IPS DF 4.7 (cell line): ENCODE measurements at regions not wholly inside any gene's neighbourhood (a gene's known extent, or its start where the extent isn't known, plus 50 kb on each side); places are given as distances from the start of the nearest gene placed in this dataset.
"Not testable (repeated sequence)": the region's sequence is repeated elsewhere in the genome, so short reads cannot be mapped to it uniquely, and the experiment has no call there.

Source experiments
- DNase-seq: peaks from one replicate; pipeline ENCODE4 v3.0.0-alpha.2; 2013; ENCODE audit warnings: low spot score; ENCODE audit errors: extremely low read depth

DNA sequence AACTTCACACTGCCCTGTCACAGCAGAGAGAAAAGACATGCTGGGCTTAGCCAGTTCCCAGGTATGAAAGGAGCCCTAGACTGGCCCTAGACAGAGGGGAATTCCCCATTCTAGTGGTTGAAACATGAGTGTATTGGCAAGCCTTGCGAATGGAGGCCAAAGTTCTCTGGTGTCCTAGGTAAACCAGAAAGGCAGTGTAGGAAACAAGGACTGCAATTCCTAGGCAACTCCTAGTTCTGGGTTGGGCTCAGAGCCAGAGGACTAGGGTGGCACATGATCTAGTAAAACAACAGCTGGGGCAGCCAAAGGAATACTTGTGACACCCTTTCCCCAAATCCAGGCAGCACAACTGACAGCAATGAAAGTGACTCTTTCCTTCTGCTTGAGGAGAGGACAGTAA lies 265.0 kb upstream of the EPHA7 start:
- no peak for DNase-seq

- no peak for DNase-seq
These were observed 260.5 kb upstream of the EPHA7 start for GRCh38 chr6:93679836-93680235.

DNA sequence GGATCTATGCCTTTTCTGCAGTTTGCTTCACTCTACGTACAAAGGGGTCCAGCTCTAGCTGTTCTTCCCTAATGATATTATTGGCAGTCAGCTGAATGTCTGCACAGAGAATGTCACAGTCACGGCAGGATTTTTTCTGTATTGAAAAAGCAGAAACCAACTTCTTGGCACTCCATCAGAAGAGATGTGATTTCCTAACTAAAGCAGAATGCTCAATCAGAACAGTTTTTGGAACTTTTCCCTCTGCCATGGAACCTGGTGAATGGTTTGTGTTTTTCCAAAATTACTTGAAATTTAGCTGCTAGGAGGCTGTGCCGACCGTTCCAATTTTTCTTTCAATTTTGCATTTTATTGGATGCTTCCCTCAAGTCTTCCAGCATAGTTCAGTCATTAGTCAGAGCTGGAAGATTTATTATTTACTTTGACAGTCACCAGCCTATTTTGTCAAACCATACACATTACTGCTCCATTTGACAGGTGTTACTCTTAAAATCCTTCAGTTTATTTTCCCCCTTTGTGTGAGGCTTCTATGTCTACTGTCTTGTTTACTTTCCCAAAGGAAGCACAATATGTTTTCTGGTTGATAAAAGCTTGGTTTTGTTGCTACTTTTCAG lies 259.6 kb upstream of the EPHA7 start:
- DNase-seq = no peak

GRCh38 chr6:93677264-93677965 lies 258.1 kb upstream of the EPHA7 start:
- DNase-seq = no peak

GRCh38 chr6:93676581-93676980 lies 257.2 kb upstream of the EPHA7 start:
- DNase-seq = no peak

DNA sequence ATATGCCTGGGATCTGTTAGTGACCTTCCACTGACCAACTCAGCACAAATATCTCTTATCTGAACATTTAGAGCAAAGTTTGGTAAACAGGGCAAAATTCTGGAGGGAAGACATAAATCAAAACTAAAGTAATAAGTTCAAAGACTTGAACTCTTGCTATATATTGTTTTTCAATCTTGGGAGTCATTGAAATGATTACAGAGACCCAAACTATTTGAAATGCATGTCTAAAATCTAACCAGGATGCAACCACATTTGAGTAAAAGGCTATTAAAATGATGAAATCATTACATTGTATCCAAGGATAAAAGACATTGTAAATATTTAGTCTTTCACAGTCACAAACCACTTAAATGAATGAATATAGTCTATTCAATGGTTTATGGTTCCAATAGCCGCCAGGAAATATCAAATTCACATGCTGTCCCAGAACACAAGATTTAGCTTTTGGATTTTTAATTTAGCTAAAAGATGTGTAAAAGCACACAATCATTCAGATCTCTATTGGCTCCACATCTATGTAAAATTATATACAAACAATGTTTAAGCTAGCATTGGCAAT lies 256.6 kb upstream of the EPHA7 start:
- no peak for DNase-seq

- DNase-seq = no peak
These were observed 243.8 kb upstream of the EPHA7 start for GRCh38 chr6:93663111-93663510.

- DNase-seq = no peak
These were observed 235.2 kb upstream of the EPHA7 start for GRCh38 chr6:93654548-93654947.

- DNase-seq = no peak
These were observed 225.3 kb upstream of the EPHA7 start for GRCh38 chr6:93644611-93645010.

DNA sequence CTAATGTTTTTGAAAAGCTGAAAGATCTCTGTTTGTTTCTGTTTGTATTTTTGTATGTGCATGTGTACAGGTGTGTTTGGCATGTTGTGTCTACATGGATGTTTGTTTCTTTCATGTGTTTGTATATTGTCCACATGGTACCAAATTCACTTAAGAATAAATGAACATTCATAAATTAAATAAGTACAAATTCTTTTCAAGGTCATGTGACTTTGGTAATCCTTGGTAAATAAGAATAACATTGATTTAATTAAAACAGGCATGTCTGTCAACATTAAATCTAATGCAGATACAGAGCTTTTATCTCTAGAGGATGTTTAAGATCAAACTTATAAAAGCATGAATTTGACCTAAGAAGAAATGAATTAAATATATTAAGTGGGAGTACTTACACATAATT lies 219.8 kb upstream of the EPHA7 start:
- no peak for DNase-seq

DNA sequence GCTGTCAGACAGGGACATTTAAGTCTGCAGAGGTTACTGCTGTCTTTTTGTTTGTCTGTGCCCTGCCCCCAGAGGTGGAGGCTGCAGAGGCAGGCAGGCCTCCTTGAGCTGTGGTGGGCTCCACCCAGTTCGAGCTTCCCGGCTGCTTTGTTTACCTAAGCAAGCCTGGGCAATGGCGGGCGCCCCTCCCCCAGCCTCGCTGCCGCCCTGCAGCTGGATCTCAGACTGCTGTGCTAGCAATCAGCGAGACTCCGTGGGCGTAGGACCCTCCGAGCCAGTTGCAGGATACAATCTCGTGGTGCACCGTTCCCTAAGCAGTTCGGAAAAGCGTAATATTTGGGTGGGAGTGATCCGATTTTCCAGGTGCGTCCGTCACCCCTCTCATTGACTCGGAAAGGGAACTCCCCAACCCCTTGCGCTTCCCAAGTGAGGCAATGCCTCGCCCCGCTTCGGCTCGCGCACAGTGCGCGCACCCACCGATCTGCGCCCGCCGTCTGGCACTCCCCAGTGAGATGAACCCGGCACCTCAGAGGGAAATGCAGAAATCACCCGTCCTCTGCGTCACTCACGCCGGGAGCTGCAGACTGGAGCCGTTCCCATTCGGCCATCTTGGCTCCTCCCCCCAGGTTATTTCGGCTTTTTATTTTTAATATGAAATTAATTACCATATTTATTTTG lies 217.8 kb upstream of the EPHA7 start:
- not testable (repeated sequence) for DNase-seq

- no peak for DNase-seq
These were observed 205.0 kb upstream of the EPHA7 start for GRCh38 chr6:93624408-93624807.

DNA sequence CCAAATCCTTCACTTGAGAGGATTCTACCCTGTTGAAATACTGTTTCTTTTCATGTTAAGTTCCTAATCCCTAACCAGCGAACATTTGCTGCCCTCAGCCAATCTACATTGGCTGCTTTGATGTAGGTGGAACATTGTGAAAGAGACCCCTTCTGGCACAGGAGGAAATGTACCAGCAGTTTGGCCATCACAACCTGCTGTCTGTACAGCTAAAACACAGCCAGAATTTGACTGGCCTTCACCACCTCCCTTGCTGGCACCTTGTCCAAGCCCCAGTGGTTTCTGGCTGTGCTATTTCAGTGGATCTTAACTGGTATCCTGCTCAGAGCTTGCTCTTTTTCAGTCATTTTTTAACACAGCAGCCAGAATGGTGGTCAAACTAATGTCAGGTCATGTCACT lies 202.1 kb upstream of the EPHA7 start:
- DNase-seq = no peak

GRCh38 chr6:93604951-93605350 lies 185.6 kb upstream of the EPHA7 start:
- DNase-seq = no peak

DNA sequence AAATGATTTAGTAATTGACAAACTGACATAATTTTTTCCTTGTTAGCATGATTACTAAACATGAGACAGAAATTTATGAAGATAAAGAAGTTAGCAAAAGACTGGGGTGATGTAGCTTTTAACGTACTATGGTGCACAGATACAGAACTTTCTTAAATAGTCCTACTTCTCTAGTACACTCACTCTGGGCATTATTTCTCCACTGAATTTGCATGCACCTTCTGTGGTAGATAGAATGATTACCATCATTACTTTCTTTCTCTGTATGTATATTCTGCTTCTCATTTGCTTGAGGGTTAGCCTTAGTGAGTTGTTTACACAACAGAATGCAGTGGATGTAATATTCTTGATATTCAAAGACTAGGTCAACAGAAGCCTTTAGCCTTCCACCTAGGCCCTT lies 173.1 kb upstream of the EPHA7 start:
- DNase-seq = no peak

DNA sequence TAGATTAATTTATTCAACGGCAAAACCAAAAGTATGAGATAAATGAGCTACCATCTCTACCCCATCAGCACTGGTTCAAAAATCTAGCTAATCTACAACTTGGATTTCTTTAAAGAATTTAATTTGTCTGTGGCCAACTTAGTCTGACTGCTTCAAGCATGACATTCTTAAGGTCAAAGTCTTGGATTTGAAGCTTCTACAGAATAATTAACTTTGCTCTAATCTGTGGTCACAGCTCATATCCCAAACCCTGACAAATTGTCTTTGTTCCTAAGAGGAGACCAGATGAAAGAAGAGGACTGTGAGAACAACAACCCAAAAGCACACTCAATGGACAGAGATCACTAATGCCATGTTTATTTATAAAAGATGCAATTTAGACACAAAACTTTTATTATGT lies 166.9 kb upstream of the EPHA7 start:
- no peak for DNase-seq

DNA sequence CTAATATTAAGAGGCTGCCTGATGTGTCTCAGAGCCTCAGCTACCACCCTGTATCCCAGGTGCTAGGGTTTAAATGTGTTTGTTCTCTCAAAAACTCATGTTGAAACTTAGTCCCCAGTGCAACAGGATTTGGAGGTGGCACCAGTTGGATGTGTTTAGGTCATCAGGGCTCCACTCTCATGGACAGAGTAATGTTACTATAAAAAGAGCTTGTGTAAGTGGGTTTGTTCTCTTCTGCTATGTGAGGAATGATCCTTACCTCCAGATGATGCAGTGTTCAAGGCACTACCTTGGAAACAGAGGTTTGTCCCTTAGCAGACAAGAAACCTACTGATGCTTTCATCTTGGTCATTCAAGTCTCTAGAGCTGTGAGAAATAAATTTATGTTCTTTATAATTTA lies 164.9 kb upstream of the EPHA7 start:
- DNase-seq = no peak

- DNase-seq = no peak
These were observed 162.0 kb upstream of the EPHA7 start for GRCh38 chr6:93581371-93581770.

- DNase-seq = no peak
These were observed 161.1 kb upstream of the EPHA7 start for GRCh38 chr6:93580446-93580845.

DNA sequence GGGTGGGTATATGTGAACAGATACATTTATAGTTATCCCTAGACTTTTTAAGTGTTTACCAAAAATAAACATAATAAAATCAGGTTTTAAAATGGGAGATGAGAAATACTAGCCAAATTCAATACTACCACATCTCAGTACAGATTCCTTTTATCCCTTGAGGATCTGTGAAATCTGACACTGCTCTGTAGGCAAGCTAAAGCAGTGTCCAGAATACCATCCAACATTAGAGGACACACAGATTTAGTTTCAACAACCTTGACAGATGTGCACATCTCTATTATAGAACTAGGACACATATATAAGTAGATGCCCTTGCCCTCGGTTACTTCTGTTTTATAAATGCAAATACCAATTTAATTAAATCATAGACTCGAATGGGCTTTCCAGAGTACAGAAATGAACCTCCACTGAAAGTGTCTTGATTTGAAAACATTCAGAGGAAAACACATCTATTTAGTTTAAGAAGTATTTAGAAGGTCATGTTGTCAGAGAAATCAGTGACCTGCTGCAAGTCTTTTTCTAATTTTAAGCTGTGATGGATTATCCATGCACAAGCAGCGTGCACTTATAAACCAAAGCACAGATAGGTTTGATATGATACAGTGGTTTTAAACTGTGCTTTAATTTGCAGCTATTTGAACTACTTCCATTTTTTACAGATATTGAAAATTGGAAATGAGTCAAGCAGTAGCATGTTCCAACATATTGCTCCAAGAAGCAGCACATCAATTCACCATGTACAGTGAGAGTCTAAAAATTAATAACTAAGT lies 156.3 kb upstream of the EPHA7 start:
- no peak for DNase-seq

- DNase-seq = no peak
These were observed 154.9 kb upstream of the EPHA7 start for GRCh38 chr6:93574299-93574698.

- DNase-seq = no peak
These were observed 152.0 kb upstream of the EPHA7 start for GRCh38 chr6:93571346-93571745.
